ENCODE measurements at regions not wholly inside any gene's neighbourhood (a gene's known extent, or its start where the extent isn't known, plus 50 kb on each side); places are given as distances from the start of the nearest gene placed in this dataset.

DNA sequence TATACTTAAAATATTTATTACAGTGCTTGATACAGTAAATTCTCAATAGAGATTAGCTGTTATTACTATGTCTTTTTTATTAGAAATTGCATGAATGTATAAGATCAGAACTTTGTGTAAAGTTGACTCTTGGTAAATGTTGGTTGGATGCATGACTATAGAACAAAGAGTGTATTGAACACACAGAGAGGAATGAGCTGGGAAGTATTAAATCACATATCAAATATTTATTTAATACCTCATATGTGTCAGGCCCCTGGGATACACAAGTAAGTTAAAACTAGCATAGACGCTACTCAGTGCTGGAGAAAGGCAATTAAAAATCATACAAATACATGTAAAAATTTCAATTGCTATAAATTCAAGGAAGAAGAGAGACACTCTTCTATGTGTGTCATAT lies 550.7 kb upstream of the TLE4 start:
- no peak for FAIRE-seq
- Histone ChIP-seq H3K9me3 (no peaks in the 10 kb centered on the region), H3K27ac (no peak overlapping the region), H3K27me3 (no peaks in the 10 kb centered on the region), H3K36me3 (no peaks in the 10 kb centered on the region), H3K4me3 (no peak overlapping the region), H3K4me1 (no peaks in the 10 kb centered on the region)
- no peak for DNase-seq
- intact Hi-C loops (cut with DNase I) = no loop called here
- no peak for TF ChIP-seq CTCF (IDR thresholded peaks at IDR 0.05)
- 62 to 71% methylated on average over 1 of the region's 1 CpG for WGBS, 2 donors
- ATAC-seq = no peak

DNA sequence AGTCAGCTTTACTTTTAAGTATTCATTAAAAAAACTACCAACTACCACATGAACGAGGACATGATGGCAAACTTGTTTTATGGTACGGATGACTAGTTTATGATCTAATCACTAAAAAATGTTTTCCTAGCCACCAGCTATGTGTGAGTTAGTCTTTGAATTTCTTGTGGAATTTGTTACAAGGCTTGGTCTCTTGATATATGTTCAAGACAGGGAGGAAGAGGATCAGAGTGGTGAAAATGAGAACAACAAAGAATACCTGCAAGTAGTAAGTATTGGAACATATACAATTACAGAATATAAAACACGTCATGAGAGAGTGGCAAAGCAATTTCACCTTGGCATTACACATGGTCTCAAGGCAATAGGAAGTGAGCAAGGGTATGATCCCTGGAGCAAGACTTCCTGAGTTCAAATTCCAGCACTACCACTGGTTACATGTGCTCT lies 548.6 kb upstream of the TLE4 start:
- no peak for DNase-seq
- Histone ChIP-seq H3K27ac (no peak overlapping the region), H3K36me3 (no peaks in the 10 kb centered on the region), H3K4me1 (no peaks in the 10 kb centered on the region), H3K9me3 (no peaks in the 10 kb centered on the region), H3K27me3 (no peaks in the 10 kb centered on the region), H3K4me3 (no peak overlapping the region)
- FAIRE-seq = no peak
- no peak for ATAC-seq
- intact Hi-C loops (cut with DNase I) = no loop called here
- TF ChIP-seq CTCF (IDR thresholded peaks at IDR 0.05) = no peak
- 60 to 61% methylated on average over 3 of the region's 3 CpGs for WGBS, 2 donors

DNA sequence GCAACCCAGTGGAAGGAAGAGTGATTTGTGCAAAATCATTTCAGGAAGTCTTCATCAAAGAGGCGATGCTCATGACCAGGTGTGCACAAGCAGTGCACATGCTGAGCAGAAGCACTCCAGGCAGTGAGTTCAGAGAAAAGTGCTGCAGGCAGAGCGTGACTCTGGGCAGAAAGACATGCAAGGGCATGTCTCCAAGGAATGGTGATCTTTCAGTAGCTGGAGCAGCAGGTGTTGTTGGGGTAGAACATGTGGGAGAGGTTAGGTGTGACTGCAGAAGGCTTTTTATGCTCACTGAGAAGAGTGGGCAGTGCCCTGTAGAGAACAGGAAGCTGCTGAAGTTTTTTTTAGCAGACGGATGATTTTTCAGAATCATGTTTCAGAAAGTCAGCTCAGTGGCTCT lies 545.4 kb upstream of the TLE4 start:
- Histone ChIP-seq H3K27me3 (no peaks in the 10 kb centered on the region), H3K27ac (no peak overlapping the region), H3K4me1 (no peaks in the 10 kb centered on the region), H3K36me3 (no peaks in the 10 kb centered on the region), H3K9me3 (no peaks in the 10 kb centered on the region), H3K4me3 (no peak overlapping the region)
- whole genome bisulfite sequencing, 2 donors = 49 to 50% methylated on average over 3 of the region's 3 CpGs
- DNase-seq = no peak
- no peak for FAIRE-seq
- intact Hi-C loops (cut with DNase I) = no loop called here
- no peak for ATAC-seq
- no peak for TF ChIP-seq CTCF (IDR thresholded peaks at IDR 0.05)

GRCh38 chr9:79028101-79028500 lies 543.7 kb upstream of the TLE4 start:
- WGBS, 2 donors = 23 to 33% methylated on average over 3 of the region's 3 CpGs
- no peak for TF ChIP-seq CTCF (IDR thresholded peaks at IDR 0.05)
- ATAC-seq (no peak), DNase-seq (no peak), FAIRE-seq (no peak)
- Histone ChIP-seq H3K27me3 (no peaks in the 10 kb centered on the region), H3K4me1 (no peaks in the 10 kb centered on the region), H3K27ac (no peak overlapping the region), H3K36me3 (no peaks in the 10 kb centered on the region), H3K4me3 (no peak overlapping the region), H3K9me3 (no peaks in the 10 kb centered on the region)
- intact Hi-C loops (cut with DNase I) = no loop called here

- no peak overlapping the region for H3K4me3 ChIP-seq
- H3K36me3 ChIP-seq = no peaks in the 10 kb centered on the region
- no peak for DNase-seq
- no peak for FAIRE-seq
- H3K4me1 ChIP-seq = no peaks in the 10 kb centered on the region
- no peak for ATAC-seq
- no peaks in the 10 kb centered on the region for H3K27me3 ChIP-seq
- no peak overlapping the region for H3K27ac ChIP-seq
- intact Hi-C loops (cut with DNase I) = no loop called here
- no peak for TF ChIP-seq CTCF (IDR thresholded peaks at IDR 0.05)
- WGBS, 2 donors = 87 to 89% methylated on average over 4 of the region's 4 CpGs
- no peaks in the 10 kb centered on the region for H3K9me3 ChIP-seq
Measured at GRCh38 chr9:79034583-79034982, 537.2 kb upstream of the TLE4 start.

All from pancreas (tissue), 10 donors.